Testis (tissue), 2 donors: ENCODE measurements at regions not wholly inside any gene's neighbourhood (a gene's known extent, or its start where the extent isn't known, plus 50 kb on each side); places are given as distances from the start of the nearest gene placed in this dataset.

Experiments
- POLR2A ChIP-seq: fragments of 450-650 bp; IDR thresholded peaks from one replicate; pipeline ENCODE4 v1.6.1; 2017; ENCODE audit warnings: antibody characterized with exemption, mild to moderate bottlenecking, moderate library complexity
- TF ChIP-seq, protein P1 (sequence below), 3 experiments: fragments of 450-650 bp in 2 of 3; fragments of 200-600 bp in 1 of 3; sonication (generic) in 1 of 3; IDR thresholded peaks; one replicate each; pipeline ENCODE4 v1.5.1; 2016 to 2019; ENCODE audit warnings: antibody characterized with exemption in 3 of 3, mild to moderate bottlenecking in 2 of 3, moderate library complexity in 1 of 3

DNA sequence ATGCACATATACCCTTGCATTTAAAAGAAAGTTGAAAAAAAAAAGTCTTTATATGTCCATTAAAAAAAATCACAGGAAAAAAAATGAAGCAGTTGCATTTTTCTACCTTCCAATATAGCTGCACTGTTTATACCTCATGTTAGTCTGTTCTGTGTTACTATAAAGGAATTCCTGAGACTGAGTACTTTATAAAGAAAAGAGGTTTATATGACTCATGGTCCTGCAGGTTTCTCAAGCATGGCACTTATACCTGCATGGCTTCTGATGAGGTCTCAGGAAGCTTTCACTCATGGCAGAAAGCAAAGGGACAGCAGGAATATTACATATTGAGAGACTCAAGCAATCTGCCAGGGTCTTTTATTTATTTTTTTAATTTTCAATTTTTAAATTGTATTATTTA lies 277.2 kb upstream of the BCHE start:
- TF ChIP-seq, protein P1, sequence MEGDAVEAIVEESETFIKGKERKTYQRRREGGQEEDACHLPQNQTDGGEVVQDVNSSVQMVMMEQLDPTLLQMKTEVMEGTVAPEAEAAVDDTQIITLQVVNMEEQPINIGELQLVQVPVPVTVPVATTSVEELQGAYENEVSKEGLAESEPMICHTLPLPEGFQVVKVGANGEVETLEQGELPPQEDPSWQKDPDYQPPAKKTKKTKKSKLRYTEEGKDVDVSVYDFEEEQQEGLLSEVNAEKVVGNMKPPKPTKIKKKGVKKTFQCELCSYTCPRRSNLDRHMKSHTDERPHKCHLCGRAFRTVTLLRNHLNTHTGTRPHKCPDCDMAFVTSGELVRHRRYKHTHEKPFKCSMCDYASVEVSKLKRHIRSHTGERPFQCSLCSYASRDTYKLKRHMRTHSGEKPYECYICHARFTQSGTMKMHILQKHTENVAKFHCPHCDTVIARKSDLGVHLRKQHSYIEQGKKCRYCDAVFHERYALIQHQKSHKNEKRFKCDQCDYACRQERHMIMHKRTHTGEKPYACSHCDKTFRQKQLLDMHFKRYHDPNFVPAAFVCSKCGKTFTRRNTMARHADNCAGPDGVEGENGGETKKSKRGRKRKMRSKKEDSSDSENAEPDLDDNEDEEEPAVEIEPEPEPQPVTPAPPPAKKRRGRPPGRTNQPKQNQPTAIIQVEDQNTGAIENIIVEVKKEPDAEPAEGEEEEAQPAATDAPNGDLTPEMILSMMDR (IDR thresholded peaks at IDR 0.05) = no peak
- no peak for TF ChIP-seq POLR2A
